Bronchial epithelial cell (primary cell): ENCODE measurements at regions not wholly inside any gene's neighbourhood (a gene's known extent, or its start where the extent isn't known, plus 50 kb on each side); places are given as distances from the start of the nearest gene placed in this dataset.
"Not testable (repeated sequence)": the region's sequence is repeated elsewhere in the genome, so short reads cannot be mapped to it uniquely, and the experiment has no call there.

Experiments used
- DNase-seq: peaks from one replicate; pipeline ENCODE4 v3.0.0-alpha.2; 2010; ENCODE audit warnings: low read depth
- FAIRE-seq: peaks from 2 replicates; lab custom pipeline; 2011; peaks lifted over from hg19 to GRCh38; lab: Jason Lieb, UNC
- H3K27me3 ChIP-seq: 2 replicates; pipeline ENCODE4 v1.5.1; 2011; ENCODE audit warnings: low read length; ENCODE audit not compliant: control insufficient read depth, insufficient read depth
- H3K36me3 ChIP-seq: 2 replicates; pipeline ENCODE4 v1.5.1; 2011; ENCODE audit warnings: low read length; ENCODE audit not compliant: control insufficient read depth, insufficient read depth
- H3K4me3 ChIP-seq: 2 replicates; pipeline ENCODE4 v1.5.1; 2011; ENCODE audit warnings: mild to moderate bottlenecking, low read depth, low read length, control low read depth
- TF ChIP-seq, protein P1 (sequence below): IDR thresholded peaks from 2 replicates; pipeline ENCODE4 v1.5.1; 2011; ENCODE audit warnings: mild to moderate bottlenecking, moderate library complexity, low read length, control low read depth, inconsistent platforms; ENCODE audit not compliant: insufficient read depth, severe bottlenecking

DNA sequence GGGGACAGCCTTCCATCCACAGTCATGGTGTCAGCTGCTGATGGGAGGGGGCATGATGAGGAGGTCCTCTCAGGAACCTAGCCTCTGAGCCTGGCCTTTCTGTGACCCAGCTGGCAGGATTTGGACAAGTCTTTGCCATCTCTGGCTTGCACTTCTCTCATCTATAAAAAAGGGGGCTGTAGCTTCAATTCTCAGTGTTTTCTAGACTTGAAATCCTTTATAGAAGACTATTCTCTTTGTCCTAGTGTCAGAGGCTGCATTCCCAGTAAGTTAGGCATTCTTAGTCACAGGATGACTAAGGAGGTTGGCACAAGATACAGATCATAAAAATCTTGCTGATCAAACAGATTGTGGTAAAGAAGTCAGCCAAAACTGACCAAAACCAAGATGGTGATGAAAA is 958.5 kb downstream of the CNTNAP5 start:
- peak; percentile 68 for DNase-seq

DNA sequence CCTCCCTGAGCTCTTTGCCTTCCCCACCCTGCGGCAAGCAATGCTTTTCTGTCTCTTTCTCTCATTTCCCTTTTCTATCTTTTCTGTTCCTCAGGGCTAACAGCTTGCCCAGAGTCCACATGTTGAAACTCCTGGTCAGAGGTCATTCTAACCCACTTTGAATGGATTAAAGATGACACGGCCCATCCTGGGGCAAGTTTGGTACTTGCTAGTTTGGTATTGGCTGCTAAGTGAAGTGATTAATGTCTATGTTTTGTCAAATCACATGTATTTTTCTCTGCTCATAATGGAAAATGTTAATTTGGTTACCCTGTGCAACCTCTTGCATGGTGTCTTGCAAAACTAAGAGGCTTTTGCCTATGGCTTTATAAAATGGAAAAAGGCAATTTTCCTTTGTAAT is 960.2 kb downstream of the CNTNAP5 start:
- Histone ChIP-seq H3K4me3 (no peak overlapping the region), H3K27me3 (no peaks in the 10 kb centered on the region), H3K36me3 (no peaks in the 10 kb centered on the region)
- TF ChIP-seq, protein P1, sequence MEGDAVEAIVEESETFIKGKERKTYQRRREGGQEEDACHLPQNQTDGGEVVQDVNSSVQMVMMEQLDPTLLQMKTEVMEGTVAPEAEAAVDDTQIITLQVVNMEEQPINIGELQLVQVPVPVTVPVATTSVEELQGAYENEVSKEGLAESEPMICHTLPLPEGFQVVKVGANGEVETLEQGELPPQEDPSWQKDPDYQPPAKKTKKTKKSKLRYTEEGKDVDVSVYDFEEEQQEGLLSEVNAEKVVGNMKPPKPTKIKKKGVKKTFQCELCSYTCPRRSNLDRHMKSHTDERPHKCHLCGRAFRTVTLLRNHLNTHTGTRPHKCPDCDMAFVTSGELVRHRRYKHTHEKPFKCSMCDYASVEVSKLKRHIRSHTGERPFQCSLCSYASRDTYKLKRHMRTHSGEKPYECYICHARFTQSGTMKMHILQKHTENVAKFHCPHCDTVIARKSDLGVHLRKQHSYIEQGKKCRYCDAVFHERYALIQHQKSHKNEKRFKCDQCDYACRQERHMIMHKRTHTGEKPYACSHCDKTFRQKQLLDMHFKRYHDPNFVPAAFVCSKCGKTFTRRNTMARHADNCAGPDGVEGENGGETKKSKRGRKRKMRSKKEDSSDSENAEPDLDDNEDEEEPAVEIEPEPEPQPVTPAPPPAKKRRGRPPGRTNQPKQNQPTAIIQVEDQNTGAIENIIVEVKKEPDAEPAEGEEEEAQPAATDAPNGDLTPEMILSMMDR, result no peak
- no peak for DNase-seq
- FAIRE-seq, result no peak

More for the DNA sequence above, 958.5 kb downstream of the CNTNAP5 start:
- no peak for FAIRE-seq
- no peaks in the 10 kb centered on the region for H3K27me3 ChIP-seq
- H3K4me3 ChIP-seq, result no peak overlapping the region
- H3K36me3 ChIP-seq, result no peaks in the 10 kb centered on the region
- TF ChIP-seq, protein P1, result no peak

DNA sequence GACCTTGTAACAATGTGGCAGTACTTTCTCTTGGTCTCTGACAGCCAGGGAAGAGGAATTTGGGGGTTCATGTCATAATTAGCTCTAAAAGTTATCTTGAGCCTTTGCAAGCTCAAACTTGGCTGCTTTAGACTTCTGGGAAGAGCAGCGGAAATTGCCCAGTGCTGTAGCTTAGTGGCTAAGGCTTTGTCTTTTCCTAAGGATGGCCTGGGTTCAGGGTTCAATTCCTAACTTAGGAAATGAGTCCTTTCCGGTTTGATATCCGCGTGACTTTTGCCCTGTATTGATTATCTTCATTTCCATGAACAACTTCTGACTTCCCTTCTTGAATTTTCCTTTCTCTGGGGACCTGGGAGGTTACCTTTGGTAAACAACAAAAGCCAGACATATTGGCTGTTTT is 961.0 kb downstream of the CNTNAP5 start:
- FAIRE-seq, result no peak
- TF ChIP-seq, protein P1, result no peak
- Histone ChIP-seq H3K4me3 (no peak overlapping the region), H3K36me3 (no peaks in the 10 kb centered on the region), H3K27me3 (no peaks in the 10 kb centered on the region)
- no peak for DNase-seq

DNA sequence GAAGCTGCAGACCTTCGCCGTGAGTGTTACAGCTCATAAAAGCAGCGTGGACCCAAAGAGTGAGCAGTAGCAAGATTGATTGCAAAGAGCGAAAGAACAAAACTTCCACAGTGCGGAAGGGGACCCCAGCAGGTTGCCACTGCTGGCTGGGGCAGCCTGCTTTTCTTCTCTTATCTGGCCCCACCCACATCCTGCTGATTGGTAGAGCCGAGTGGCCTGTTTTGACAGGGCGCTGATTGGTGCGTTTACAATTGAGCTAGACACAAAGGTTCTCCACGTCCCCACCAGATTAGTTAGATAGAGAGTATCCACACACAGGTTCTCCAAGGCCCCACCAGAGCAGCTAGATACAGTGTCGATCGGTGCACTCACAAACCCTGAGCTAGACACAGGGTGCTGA is 961.8 kb downstream of the CNTNAP5 start:
- not testable (repeated sequence) for H3K4me3 ChIP-seq, H3K36me3 ChIP-seq, DNase-seq, H3K27me3 ChIP-seq, FAIRE-seq

DNA sequence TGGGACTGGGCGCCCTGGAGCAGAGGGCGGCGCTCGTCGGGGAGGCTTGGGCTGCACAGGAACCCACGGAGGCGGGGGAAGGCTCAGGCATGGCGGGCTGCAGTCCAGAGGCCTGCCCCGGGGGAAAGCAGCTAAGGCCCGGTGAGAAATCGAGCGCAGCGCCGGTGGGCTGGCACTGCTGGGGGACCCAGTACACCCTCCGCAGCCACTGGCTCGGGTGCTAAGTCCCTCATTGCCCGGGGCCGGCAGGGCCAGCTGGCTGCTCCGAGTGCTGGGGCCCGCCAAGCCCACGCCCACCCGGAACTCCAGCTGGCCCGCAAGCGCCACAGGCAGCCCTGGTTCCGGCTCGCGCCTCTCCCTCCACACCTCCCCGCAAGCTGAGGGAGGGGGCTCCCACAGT is 962.3 kb downstream of the CNTNAP5 start:
- not testable (repeated sequence) for H3K4me3 ChIP-seq, DNase-seq, FAIRE-seq, H3K36me3 ChIP-seq, H3K27me3 ChIP-seq

DNA sequence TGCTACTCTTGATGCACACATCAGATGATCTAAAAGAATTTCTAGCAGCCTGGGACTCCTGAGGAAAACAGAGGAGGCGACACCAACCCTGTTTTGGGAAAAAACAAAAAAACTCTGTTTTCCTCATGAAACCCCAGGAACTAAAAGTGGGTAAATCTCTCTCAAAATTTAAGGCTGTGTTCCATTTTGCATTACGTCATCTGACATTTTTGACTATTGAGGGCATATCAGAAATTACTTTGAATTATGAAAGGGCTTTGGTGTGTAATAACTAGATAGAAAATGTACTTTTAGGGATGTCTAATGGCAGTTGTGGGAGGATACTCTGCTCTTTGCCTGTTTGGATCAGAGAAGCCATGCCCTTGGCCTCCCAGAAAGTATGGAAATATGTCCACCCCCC is 963.0 kb downstream of the CNTNAP5 start:
- Histone ChIP-seq H3K4me3 (no peak overlapping the region), H3K36me3 (no peaks in the 10 kb centered on the region), H3K27me3 (no peaks in the 10 kb centered on the region)
- TF ChIP-seq, protein P1, result no peak
- DNase-seq (no peak), FAIRE-seq (no peak)

DNA sequence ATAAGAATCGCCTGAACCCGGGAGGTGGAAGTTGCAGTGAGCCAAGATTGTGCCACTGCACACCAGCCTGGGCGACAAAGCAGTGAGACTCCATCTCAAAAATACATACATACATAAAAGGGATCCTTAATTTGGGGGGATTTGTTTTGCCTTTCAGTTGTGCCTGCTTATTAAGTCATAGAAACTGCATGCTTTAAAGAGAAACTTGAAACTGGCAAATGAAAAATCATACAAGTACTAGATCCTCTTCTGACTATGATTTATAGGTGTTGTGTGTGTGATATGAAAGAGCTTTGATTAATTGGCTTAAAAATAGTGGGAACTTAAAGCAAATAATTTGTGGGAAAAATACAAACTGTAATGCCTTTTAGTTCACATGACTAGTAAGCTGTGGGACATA is 963.7 kb downstream of the CNTNAP5 start:
- Histone ChIP-seq H3K36me3 (no peaks in the 10 kb centered on the region), H3K27me3 (no peaks in the 10 kb centered on the region), H3K4me3 (no peak overlapping the region)
- TF ChIP-seq, protein P1, result no peak
- DNase-seq (no peak), FAIRE-seq (no peak)
